Endothelial cell of umbilical vein (primary cell): ENCODE measurements at regions not wholly inside any gene's neighbourhood (a gene's known extent, or its start where the extent isn't known, plus 50 kb on each side); places are given as distances from the start of the nearest gene placed in this dataset.

ENCODE experiments used
- BruUV-seq: library from RNA; stranded (reverse); fragments of 400-500 nt; replicated peaks from 2 replicates; lab custom pipeline; 2021; lab: Mats Ljungman, UMichigan
- CTCF ChIA-PET: fragments of 300-600, 350-600 bp; sonication (Branson Sonifier 250); formaldehyde crosslinking; loops from one replicate; lab custom pipeline; 2021; ENCODE audit warnings: antibody characterized with exemption, inconsistent platforms; lab: Charles Lee
- POLR2A ChIA-PET: fragments of 300-600, 350-600 bp; sonication (Branson Sonifier 250); formaldehyde crosslinking; loops from one replicate; lab custom pipeline; 2021; ENCODE audit warnings: antibody characterized with exemption, inconsistent platforms; lab: Charles Lee
- DNase-seq: peaks from one replicate; pipeline ENCODE4 v3.0.0-alpha.2; 2011; ENCODE audit warnings: low read depth, low spot score
- FAIRE-seq: peaks from 2 replicates; lab custom pipeline; 2011; peaks lifted over from hg19 to GRCh38; lab: Jason Lieb, UNC
- H2AFZ ChIP-seq: 2 replicates; pipeline ENCODE4 v1.6.0; 2012; ENCODE audit warnings: low read depth, low read length, control low read depth, inconsistent platforms
- H3K27ac ChIP-seq: 2 replicates; pipeline ENCODE4 v1.5.1; 2011; ENCODE audit warnings: low read depth, mild to moderate bottlenecking, control low read depth, low read length, moderate library complexity; ENCODE audit not compliant: insufficient read depth
- H3K27me3 ChIP-seq, 2 experiments: 2 replicates each; pipeline versions ENCODE4 v1.6.0 to v1.6.1; 2011; ENCODE audit warnings: low read length in 2 of 2, mixed read lengths in 1 of 2; ENCODE audit not compliant: control insufficient read depth in 2 of 2, insufficient read depth in 2 of 2
- H3K36me3 ChIP-seq, 2 experiments: 2 replicates in 1 of 2; 3 replicates in 1 of 2; pipeline ENCODE4 v1.5.1; 2011; ENCODE audit warnings: low read length in 2 of 2, mild to moderate bottlenecking in 1 of 2, moderate library complexity in 1 of 2; ENCODE audit not compliant: control insufficient read depth in 2 of 2, insufficient read depth in 2 of 2; ENCODE audit errors: extremely low read depth in 1 of 2
- H3K4me1 ChIP-seq: 3 replicates; pipeline ENCODE4 v1.5.1; 2011; ENCODE audit warnings: mild to moderate bottlenecking, low read length; ENCODE audit not compliant: control insufficient read depth, insufficient read depth; ENCODE audit errors: extremely low read depth
- H3K4me2 ChIP-seq: 2 replicates; pipeline ENCODE4 v1.6.1; 2011; ENCODE audit warnings: low read length, control low read depth, mixed read lengths; ENCODE audit not compliant: insufficient read depth
- H3K4me3 ChIP-seq, 3 experiments: fragments of 200-600 bp in 1 of 3; sonication (generic), shearing (Covaris generic) in 1 of 3; replicated peaks in 1 of 3; 2 replicates each; pipeline ENCODE4 v1.5.1; 2011 to 2016; ENCODE audit warnings: control low read depth in 3 of 3, low read length in 3 of 3, mild to moderate bottlenecking in 2 of 3, inconsistent platforms in 1 of 3, low read depth in 1 of 3, moderate library complexity in 1 of 3; ENCODE audit not compliant: insufficient read depth in 1 of 3
- H3K79me2 ChIP-seq: 2 replicates; pipeline ENCODE4 v1.6.0; 2012; ENCODE audit warnings: low read length, inconsistent platforms; ENCODE audit not compliant: control insufficient read depth, insufficient read depth
- H3K9ac ChIP-seq: replicated peaks from 2 replicates; pipeline ENCODE3; 2011; ENCODE audit warnings: low read length, control low read depth; ENCODE audit not compliant: insufficient read depth; ENCODE audit errors: extremely low read depth
- H3K9me1 ChIP-seq: replicated peaks from 3 replicates; pipeline ENCODE4 v1.6.0; 2011; ENCODE audit warnings: mild to moderate bottlenecking, low read length; ENCODE audit not compliant: control insufficient read depth, insufficient read depth; ENCODE audit errors: extremely low read depth
- H3K9me3 ChIP-seq: replicated peaks from 2 replicates; pipeline ENCODE4 v1.5.1; 2012; ENCODE audit warnings: low read length, inconsistent platforms; ENCODE audit not compliant: control insufficient read depth, insufficient read depth
- H4K20me1 ChIP-seq: replicated peaks from 2 replicates; pipeline ENCODE3; 2011; ENCODE audit warnings: mild to moderate bottlenecking, low read length; ENCODE audit not compliant: control insufficient read depth, insufficient read depth; ENCODE audit errors: extremely low read depth
- CTCF ChIP-seq, 2 donors: IDR thresholded peaks; 1 replicate in 1 of 2; 2 replicates in 1 of 2; pipeline ENCODE4 v1.5.1; 2011; ENCODE audit warnings: low read length in 2 of 2, mild to moderate bottlenecking in 2 of 2, moderate library complexity in 2 of 2, control low read depth in 1 of 2, inconsistent platforms in 1 of 2, low read depth in 1 of 2; ENCODE audit not compliant: insufficient read depth in 1 of 2; ENCODE audit errors: extremely low read depth in 1 of 2
- EZH2 ChIP-seq: IDR thresholded peaks from 2 replicates; pipeline ENCODE4 v1.6.1; 2012; ENCODE audit warnings: borderline replicate concordance, low read depth, mild to moderate bottlenecking, moderate library complexity, low read length, inconsistent platforms; ENCODE audit not compliant: severe bottlenecking
- FOS ChIP-seq: IDR thresholded peaks from 2 replicates; pipeline ENCODE4 v1.6.1; 2011; ENCODE audit warnings: mild to moderate bottlenecking, low read length, moderate library complexity, borderline replicate concordance; ENCODE audit not compliant: insufficient read depth
- GATA2 ChIP-seq: IDR thresholded peaks from 2 replicates; pipeline ENCODE4 v1.7.0; 2011; ENCODE audit warnings: low read depth, mild to moderate bottlenecking, moderate library complexity, mixed read lengths, low read length; ENCODE audit not compliant: insufficient read length, insufficient read depth
- JUN ChIP-seq: IDR thresholded peaks from 2 replicates; pipeline ENCODE4 v1.6.1; 2011; ENCODE audit warnings: borderline replicate concordance, low read depth; ENCODE audit not compliant: insufficient read length, insufficient read depth
- MAX ChIP-seq: IDR thresholded peaks from 2 replicates; pipeline ENCODE4 v1.6.1; 2011; ENCODE audit not compliant: insufficient read depth, insufficient read length
- MYC ChIP-seq: IDR thresholded peaks from one replicate; pipeline ENCODE4 v1.6.1; 2011; ENCODE audit warnings: mild to moderate bottlenecking, low read depth, low read length
- POLR2A ChIP-seq: IDR thresholded peaks from 2 replicates; pipeline ENCODE4 v1.6.1; 2012; ENCODE audit warnings: low read depth, mild to moderate bottlenecking, control low read depth, low read length
- POLR2AphosphoS5 ChIP-seq: IDR thresholded peaks from 2 replicates; pipeline ENCODE4 v1.6.1; 2012; ENCODE audit warnings: low read depth, mild to moderate bottlenecking, control low read depth, low read length, moderate library complexity; ENCODE audit not compliant: insufficient read depth
- dilution Hi-C: fragments of 300-500 bp; cut with MboI; formaldehyde crosslinking; loops from one replicate; pipeline ENCODE4 v1.15.0; 2019; ENCODE audit warnings: low sequenced_read_pairs; ENCODE audit not compliant: extremely low pct_ligation_motif_present
- intact Hi-C: fragments of 100-400 bp; cut with micrococcal nuclease; formaldehyde crosslinking; loops from one replicate; pipeline ENCODE4 v1.10.0; 2022

- no peaks in the 10 kb centered on the region for H4K20me1 ChIP-seq
- TF ChIP-seq POLR2AphosphoS5 (no peak), JUN (no peak), MAX (no peak), FOS (no peak), POLR2A (no peak), MYC (no peak), GATA2 (no peak), CTCF (IDR thresholded peaks at IDR 0.05; ENCODE audit: extremely low read depth in 1 of 2, insufficient read depth in 1 of 2, low read depth in 1 of 2, low read length in 2 of 2) (no peak), EZH2 (no peak)
- H3K9me1 ChIP-seq: no peaks in the 10 kb centered on the region
- H3K9ac ChIP-seq: no peak overlapping the region
- no peaks in the 10 kb centered on the region for H3K4me1 ChIP-seq
- no peak overlapping the region for H2AFZ ChIP-seq
- no peak overlapping the region for H3K4me3 ChIP-seq
- intact Hi-C loops (no loop called here), dilution Hi-C loops (no loop called here)
- no peak for DNase-seq
- FAIRE-seq: no peak
- POLR2A ChIA-PET: no interaction called here
- H3K79me2 ChIP-seq: no peaks in the 10 kb centered on the region
- no peak overlapping the region for H3K27ac ChIP-seq
- CTCF ChIA-PET: no interaction called here
- no peak overlapping the region for H3K4me2 ChIP-seq
- no TSS peak for BruUV-seq
- H3K36me3 ChIP-seq: no peaks in the 10 kb centered on the region
- H3K27me3 ChIP-seq: no peaks in the 10 kb centered on the region
- H3K9me3 ChIP-seq: no peaks in the 10 kb centered on the region
Measured at GRCh38 chr14:77985211-77985615, 185.0 kb upstream of the NRXN3 start.
